HG03442 (cell line): ENCODE measurements at regions not wholly inside any gene's neighbourhood (a gene's known extent, or its start where the extent isn't known, plus 50 kb on each side); places are given as distances from the start of the nearest gene placed in this dataset.
A peak's percentile ranks its signal among the peaks of the same experiment; 100 is the strongest.
"Not testable (repeated sequence)": the region's sequence is repeated elsewhere in the genome, so short reads cannot be mapped to it uniquely, and the experiment has no call there.

Experiments used
- ATAC-seq: cut with Tn5 transposase; IDR thresholded peaks from one replicate; pipeline ENCODE4 v1.9.1; 2021; ENCODE audit warnings: mild to moderate bottlenecking, moderate library complexity; ENCODE audit not compliant: unreplicated experiment

GRCh38 chrX:115966920-115967319, 203.6 kb upstream of the AGTR2 start:
- ATAC-seq = no peak

- peak; percentile 67 for ATAC-seq
These were observed 201.9 kb upstream of the AGTR2 start for GRCh38 chrX:115968436-115969252.

- no peak for ATAC-seq
These were observed 199.8 kb upstream of the AGTR2 start for GRCh38 chrX:115970718-115971117.

- no peak for ATAC-seq
These were observed 197.8 kb upstream of the AGTR2 start for GRCh38 chrX:115972717-115973116.

- no peak for ATAC-seq
These were observed 192.5 kb upstream of the AGTR2 start for GRCh38 chrX:115978068-115978467.

- not testable (repeated sequence) for ATAC-seq
These were observed 187.4 kb upstream of the AGTR2 start for GRCh38 chrX:115983148-115983547.

GRCh38 chrX:115987464-115987863, 183.1 kb upstream of the AGTR2 start:
- not testable (repeated sequence) for ATAC-seq

GRCh38 chrX:115988825-115989224, 181.7 kb upstream of the AGTR2 start:
- ATAC-seq = no peak

GRCh38 chrX:115989686-115990085, 180.9 kb upstream of the AGTR2 start:
- ATAC-seq = no peak

GRCh38 chrX:116009346-116009745, 161.2 kb upstream of the AGTR2 start:
- ATAC-seq = no peak

- peak; percentile 71 for ATAC-seq
These were observed 160.5 kb upstream of the AGTR2 start for GRCh38 chrX:116009861-116010710.

GRCh38 chrX:116010939-116011338, 159.6 kb upstream of the AGTR2 start:
- ATAC-seq = no peak

GRCh38 chrX:116031331-116031730, 139.2 kb upstream of the AGTR2 start:
- no peak for ATAC-seq
